Fibroblast of lung (primary cell): ENCODE measurements at regions not wholly inside any gene's neighbourhood (a gene's known extent, or its start where the extent isn't known, plus 50 kb on each side); places are given as distances from the start of the nearest gene placed in this dataset.

Source experiments
- DNase-seq, 2 donors: peaks; one replicate each; pipeline versions ENCODE4 v3.0.0 to v3.0.0-alpha.2; 2010; ENCODE audit warnings: low read depth in 2 of 2
- H2AFZ ChIP-seq: 2 replicates; pipeline ENCODE4 v1.5.1; 2012; ENCODE audit warnings: low read length, control low read depth, inconsistent platforms
- H3K27ac ChIP-seq: 2 replicates; pipeline ENCODE4 v1.5.1; 2011; ENCODE audit warnings: low read length, control low read depth; ENCODE audit not compliant: insufficient read depth
- H3K27me3 ChIP-seq: 2 replicates; pipeline ENCODE4 v1.5.1; 2011; ENCODE audit warnings: mild to moderate bottlenecking, low read length; ENCODE audit not compliant: control insufficient read depth, insufficient read depth
- H3K36me3 ChIP-seq: 2 replicates; pipeline ENCODE4 v1.5.1; 2011; ENCODE audit warnings: low read length; ENCODE audit not compliant: control insufficient read depth, insufficient read depth
- H3K4me1 ChIP-seq: 2 replicates; pipeline ENCODE4 v1.5.1; 2011; ENCODE audit warnings: low read length; ENCODE audit not compliant: control insufficient read depth, insufficient read depth; ENCODE audit errors: extremely low read depth
- H3K4me2 ChIP-seq: 2 replicates; pipeline ENCODE4 v1.5.1; 2011; ENCODE audit warnings: low read length, control low read depth; ENCODE audit not compliant: insufficient read depth; ENCODE audit errors: extremely low read depth
- H3K4me3 ChIP-seq, 4 experiments: fragments of 200-600 bp in 1 of 4; sonication (generic) in 1 of 4; replicated peaks in 1 of 4; 2 replicates each; pipeline ENCODE4 v1.5.1; 2011 to 2016; ENCODE audit warnings: low read length in 4 of 4, low read depth in 3 of 4, mild to moderate bottlenecking in 3 of 4, control low read depth in 2 of 4, inconsistent platforms in 1 of 4, mixed read lengths in 1 of 4; ENCODE audit not compliant: insufficient read depth in 1 of 4; ENCODE audit errors: control extremely low read depth in 1 of 4
- H3K79me2 ChIP-seq: 2 replicates; pipeline ENCODE4 v1.5.1; 2012; ENCODE audit warnings: mild to moderate bottlenecking, low read length, inconsistent platforms; ENCODE audit not compliant: control insufficient read depth, insufficient read depth
- H3K9ac ChIP-seq: 2 replicates; pipeline ENCODE4 v1.5.1; 2011; ENCODE audit warnings: mild to moderate bottlenecking, low read length, control low read depth; ENCODE audit not compliant: insufficient read depth
- H3K9me3 ChIP-seq: 2 replicates; pipeline ENCODE4 v1.5.1; 2012; ENCODE audit warnings: low read depth, low read length; ENCODE audit not compliant: control insufficient read depth, insufficient read depth
- H4K20me1 ChIP-seq: 2 replicates; pipeline ENCODE4 v1.5.1; 2011; ENCODE audit warnings: low read length; ENCODE audit not compliant: control insufficient read depth, insufficient read depth; ENCODE audit errors: extremely low read depth
- CTCF ChIP-seq, 2 donors: IDR thresholded peaks in 1 of 2; conservative IDR thresholded peaks in 1 of 2; 1 replicate in 1 of 2; 2 replicates in 1 of 2; pipeline ENCODE4 v1.5.1; 2011 to 2012; ENCODE audit warnings: low read length in 2 of 2, control low read depth in 1 of 2, inconsistent platforms in 1 of 2, low read depth in 1 of 2, mild to moderate bottlenecking in 1 of 2
- EZH2 ChIP-seq: IDR thresholded peaks from 2 replicates; pipeline ENCODE4 v1.5.1; 2012; ENCODE audit warnings: low read length, control low read depth, mild to moderate bottlenecking; ENCODE audit errors: missing control alignments

GRCh38 chr20:40770564-40771307, 81.7 kb upstream of the MAFB start:
- H3K27ac ChIP-seq, result no peak overlapping the region
- no peaks in the 10 kb centered on the region for H4K20me1 ChIP-seq
- H3K4me3 ChIP-seq, result no peak overlapping the region
- no peak overlapping the region for H2AFZ ChIP-seq
- TF ChIP-seq CTCF (conservative IDR thresholded peaks at IDR 0.05 in 1 of 2, IDR thresholded peaks at IDR 0.05 in 1 of 2; ENCODE audit: low read depth in 1 of 2, low read length in 2 of 2) (no peak), EZH2 (no peak)
- no peaks in the 10 kb centered on the region for H3K4me1 ChIP-seq
- no peaks in the 10 kb centered on the region for H3K27me3 ChIP-seq
- no peak overlapping the region for H3K4me2 ChIP-seq
- no peaks in the 10 kb centered on the region for H3K79me2 ChIP-seq
- H3K9ac ChIP-seq, result no peak overlapping the region
- H3K9me3 ChIP-seq, result no peaks in the 10 kb centered on the region
- no peak for DNase-seq
- no peaks in the 10 kb centered on the region for H3K36me3 ChIP-seq

GRCh38 chr20:40771308-40771610, 82.2 kb upstream of the MAFB start:
- no peak for TF ChIP-seq EZH2
- Histone ChIP-seq H3K27ac (no peak overlapping the region), H3K79me2 (no peaks in the 10 kb centered on the region), H3K4me2 (no peak overlapping the region), H3K4me3 (no peak overlapping the region), H3K9ac (no peak overlapping the region), H2AFZ (no peak overlapping the region), H3K9me3 (no peaks in the 10 kb centered on the region), H3K27me3 (no peaks in the 10 kb centered on the region), H4K20me1 (no peaks in the 10 kb centered on the region), H3K36me3 (no peaks in the 10 kb centered on the region), H3K4me1 (no peaks in the 10 kb centered on the region)
- DNase-seq, result no peak

- H3K9ac ChIP-seq, result no peak overlapping the region
- H4K20me1 ChIP-seq, result no peaks in the 10 kb centered on the region
- H3K27ac ChIP-seq, result no peak overlapping the region
- TF ChIP-seq CTCF (conservative IDR thresholded peaks at IDR 0.05 in 1 of 2, IDR thresholded peaks at IDR 0.05 in 1 of 2; ENCODE audit: low read depth in 1 of 2, low read length in 2 of 2) (no peak), EZH2 (no peak)
- H3K79me2 ChIP-seq, result no peaks in the 10 kb centered on the region
- no peak overlapping the region for H3K4me3 ChIP-seq
- H2AFZ ChIP-seq, result no peak overlapping the region
- no peaks in the 10 kb centered on the region for H3K9me3 ChIP-seq
- H3K36me3 ChIP-seq, result no peaks in the 10 kb centered on the region
- H3K4me1 ChIP-seq, result no peaks in the 10 kb centered on the region
- H3K4me2 ChIP-seq, result no peak overlapping the region
- H3K27me3 ChIP-seq, result no peaks in the 10 kb centered on the region
- DNase-seq, result no peak
Observed at GRCh38 chr20:40771848-40772511, 82.9 kb upstream of the MAFB start.
